Activated naive CD8-positive, alpha-beta T cell treated with anti-CD3 and anti-CD28 coated beads, Interleukin-2, amount 50 U/mL, for 24 hours (primary cell): ENCODE measurements at regions not wholly inside any gene's neighbourhood (a gene's known extent, or its start where the extent isn't known, plus 50 kb on each side); places are given as distances from the start of the nearest gene placed in this dataset.

ENCODE experiments used
- ATAC-seq: fragments of 150-1000 bp; cut with Tn5 transposase; one replicate; pipeline ENCODE4 v1.10.0; 2021
- DNase-seq: peaks from one replicate; pipeline ENCODE4 v3.0.0; 2021
- H3K27ac Mint-ChIP-seq: one replicate; pipeline ENCODE4 v1.8.0; 2021; ENCODE audit warnings: mild to moderate bottlenecking, mixed read lengths
- H3K27me3 Mint-ChIP-seq: one replicate; pipeline ENCODE4 v1.8.0; 2021; ENCODE audit warnings: mixed read lengths
- H3K36me3 Mint-ChIP-seq: one replicate; pipeline ENCODE4 v1.8.0; 2021; ENCODE audit warnings: low read depth, mixed read lengths
- H3K4me1 Mint-ChIP-seq: one replicate; pipeline ENCODE4 v1.8.0; 2021; ENCODE audit warnings: mixed read lengths
- H3K4me3 Mint-ChIP-seq: one replicate; pipeline ENCODE4 v1.8.0; 2021; ENCODE audit warnings: mild to moderate bottlenecking, moderate library complexity, mixed read lengths
- H3K9me3 Mint-ChIP-seq: one replicate; pipeline ENCODE4 v1.8.0; 2021; ENCODE audit warnings: mixed read lengths

- H3K4me1 Mint-ChIP-seq = no peaks in the 10 kb centered on the region
- H3K27ac Mint-ChIP-seq = no peak overlapping the region
- H3K9me3 Mint-ChIP-seq = no peaks in the 10 kb centered on the region
- no peak overlapping the region for H3K4me3 Mint-ChIP-seq
- no peaks in the 10 kb centered on the region for H3K27me3 Mint-ChIP-seq
- ATAC-seq (no peak), DNase-seq (no peak)
- no peaks in the 10 kb centered on the region for H3K36me3 Mint-ChIP-seq
Observed at GRCh38 chr20:7387638-7388193, 552.5 kb downstream of the HAO1 start.

GRCh38 chr20:7389216-7389615, 551.0 kb downstream of the HAO1 start:
- Mint-ChIP-seq H3K9me3 (no peaks in the 10 kb centered on the region), H3K36me3 (no peaks in the 10 kb centered on the region), H3K27ac (no peak overlapping the region), H3K4me3 (no peak overlapping the region), H3K4me1 (no peaks in the 10 kb centered on the region), H3K27me3 (no peaks in the 10 kb centered on the region)
- no peak for ATAC-seq
- DNase-seq = no peak

- no peak for DNase-seq
- H3K4me3 Mint-ChIP-seq = no peak overlapping the region
Observed at GRCh38 chr20:7392542-7393206, 547.6 kb downstream of the HAO1 start.

GRCh38 chr20:7399114-7399513, 541.1 kb downstream of the HAO1 start:
- H3K27me3 Mint-ChIP-seq = no peaks in the 10 kb centered on the region
- no peak overlapping the region for H3K27ac Mint-ChIP-seq
- DNase-seq (no peak), ATAC-seq (no peak)
- H3K4me3 Mint-ChIP-seq = no peak overlapping the region
- no peaks in the 10 kb centered on the region for H3K36me3 Mint-ChIP-seq
- no peaks in the 10 kb centered on the region for H3K4me1 Mint-ChIP-seq
- H3K9me3 Mint-ChIP-seq = peaks cover 11% of the 10 kb centered on the region

More at GRCh38 chr20:7392542-7393206, 547.6 kb downstream of the HAO1 start:
- H3K27ac Mint-ChIP-seq = no peak overlapping the region
- H3K27me3 Mint-ChIP-seq = no peaks in the 10 kb centered on the region
- H3K36me3 Mint-ChIP-seq = no peaks in the 10 kb centered on the region
- ATAC-seq = no peak
- no peaks in the 10 kb centered on the region for H3K9me3 Mint-ChIP-seq
- H3K4me1 Mint-ChIP-seq = no peaks in the 10 kb centered on the region

- H3K36me3 Mint-ChIP-seq = no peaks in the 10 kb centered on the region
- ATAC-seq (no peak), DNase-seq (no peak)
- H3K4me3 Mint-ChIP-seq = no peak overlapping the region
- no peaks in the 10 kb centered on the region for H3K27me3 Mint-ChIP-seq
- H3K27ac Mint-ChIP-seq = no peak overlapping the region
- H3K4me1 Mint-ChIP-seq = no peaks in the 10 kb centered on the region
- peaks cover 11% of the 10 kb centered on the region for H3K9me3 Mint-ChIP-seq
Observed at GRCh38 chr20:7399575-7399974, 540.7 kb downstream of the HAO1 start.

- ATAC-seq = no peak
- Mint-ChIP-seq H3K27me3 (no peaks in the 10 kb centered on the region), H3K4me1 (no peaks in the 10 kb centered on the region), H3K27ac (no peak overlapping the region), H3K36me3 (no peaks in the 10 kb centered on the region), H3K9me3 (peaks cover 11% of the 10 kb centered on the region), H3K4me3 (no peak overlapping the region)
- no peak for DNase-seq
Observed at GRCh38 chr20:7406671-7407070, 533.6 kb downstream of the HAO1 start.

- Mint-ChIP-seq H3K4me3 (no peak overlapping the region), H3K9me3 (no peaks in the 10 kb centered on the region), H3K4me1 (no peaks in the 10 kb centered on the region), H3K36me3 (no peaks in the 10 kb centered on the region), H3K27ac (no peak overlapping the region), H3K27me3 (no peaks in the 10 kb centered on the region)
- ATAC-seq (no peak), DNase-seq (no peak)
Observed at GRCh38 chr20:7410150-7410549, 530.1 kb downstream of the HAO1 start.

GRCh38 chr20:7411075-7411474, 529.2 kb downstream of the HAO1 start:
- Mint-ChIP-seq H3K27ac (no peak overlapping the region), H3K36me3 (no peaks in the 10 kb centered on the region), H3K4me1 (no peaks in the 10 kb centered on the region)

GRCh38 chr20:7415427-7415826, 524.8 kb downstream of the HAO1 start:
- Mint-ChIP-seq H3K27ac (no peak overlapping the region), H3K4me1 (no peaks in the 10 kb centered on the region), H3K9me3 (no peaks in the 10 kb centered on the region), H3K36me3 (no peaks in the 10 kb centered on the region), H3K4me3 (no peak overlapping the region), H3K27me3 (no peaks in the 10 kb centered on the region)
- DNase-seq = no peak
- ATAC-seq = no peak

More at GRCh38 chr20:7411075-7411474, 529.2 kb downstream of the HAO1 start:
- Mint-ChIP-seq H3K27me3 (no peaks in the 10 kb centered on the region), H3K4me3 (no peak overlapping the region), H3K9me3 (no peaks in the 10 kb centered on the region)
- ATAC-seq = no peak
- no peak for DNase-seq

- DNase-seq = no peak
Observed at GRCh38 chr20:7416382-7416781, 523.9 kb downstream of the HAO1 start.

GRCh38 chr20:7420345-7420744, 519.9 kb downstream of the HAO1 start:
- no peaks in the 10 kb centered on the region for H3K36me3 Mint-ChIP-seq
- no peak for ATAC-seq

More at GRCh38 chr20:7416382-7416781, 523.9 kb downstream of the HAO1 start:
- Mint-ChIP-seq H3K36me3 (no peaks in the 10 kb centered on the region), H3K4me3 (no peak overlapping the region), H3K4me1 (no peaks in the 10 kb centered on the region), H3K27me3 (no peaks in the 10 kb centered on the region), H3K9me3 (no peaks in the 10 kb centered on the region), H3K27ac (no peak overlapping the region)
- no peak for ATAC-seq

GRCh38 chr20:7426890-7427496, 513.3 kb downstream of the HAO1 start:
- DNase-seq (no peak), ATAC-seq (no peak)
- H3K4me3 Mint-ChIP-seq = no peak overlapping the region
- no peaks in the 10 kb centered on the region for H3K27me3 Mint-ChIP-seq
- H3K4me1 Mint-ChIP-seq = no peaks in the 10 kb centered on the region
- H3K9me3 Mint-ChIP-seq = no peaks in the 10 kb centered on the region
- no peak overlapping the region for H3K27ac Mint-ChIP-seq
- H3K36me3 Mint-ChIP-seq = no peaks in the 10 kb centered on the region

More at GRCh38 chr20:7420345-7420744, 519.9 kb downstream of the HAO1 start:
- no peak for DNase-seq
- Mint-ChIP-seq H3K4me1 (no peaks in the 10 kb centered on the region), H3K27me3 (no peaks in the 10 kb centered on the region), H3K9me3 (no peaks in the 10 kb centered on the region), H3K4me3 (no peak overlapping the region), H3K27ac (no peak overlapping the region)

- Mint-ChIP-seq H3K27ac (no peak overlapping the region), H3K4me1 (no peaks in the 10 kb centered on the region), H3K27me3 (no peaks in the 10 kb centered on the region), H3K4me3 (no peak overlapping the region), H3K9me3 (no peaks in the 10 kb centered on the region), H3K36me3 (no peaks in the 10 kb centered on the region)
- DNase-seq = no peak
- ATAC-seq = no peak
Observed at GRCh38 chr20:7428946-7429345, 511.3 kb downstream of the HAO1 start.

- no peak for DNase-seq
- Mint-ChIP-seq H3K4me1 (no peaks in the 10 kb centered on the region), H3K9me3 (peaks cover 7% of the 10 kb centered on the region), H3K27ac (no peak overlapping the region), H3K36me3 (no peaks in the 10 kb centered on the region), H3K27me3 (no peaks in the 10 kb centered on the region), H3K4me3 (no peak overlapping the region)
- no peak for ATAC-seq
Observed at GRCh38 chr20:7432612-7433011, 507.6 kb downstream of the HAO1 start.

- no peaks in the 10 kb centered on the region for H3K36me3 Mint-ChIP-seq
- no peak for DNase-seq
- no peaks in the 10 kb centered on the region for H3K27me3 Mint-ChIP-seq
- no peaks in the 10 kb centered on the region for H3K4me1 Mint-ChIP-seq
- H3K4me3 Mint-ChIP-seq = no peak overlapping the region
- no peak overlapping the region for H3K27ac Mint-ChIP-seq
- no peak for ATAC-seq
- H3K9me3 Mint-ChIP-seq = peaks cover 7% of the 10 kb centered on the region
Observed at GRCh38 chr20:7437311-7437710, 502.9 kb downstream of the HAO1 start.
